ENCODE measurements at regions not wholly inside any gene's neighbourhood (a gene's known extent, or its start where the extent isn't known, plus 50 kb on each side); places are given as distances from the start of the nearest gene placed in this dataset.

DNA sequence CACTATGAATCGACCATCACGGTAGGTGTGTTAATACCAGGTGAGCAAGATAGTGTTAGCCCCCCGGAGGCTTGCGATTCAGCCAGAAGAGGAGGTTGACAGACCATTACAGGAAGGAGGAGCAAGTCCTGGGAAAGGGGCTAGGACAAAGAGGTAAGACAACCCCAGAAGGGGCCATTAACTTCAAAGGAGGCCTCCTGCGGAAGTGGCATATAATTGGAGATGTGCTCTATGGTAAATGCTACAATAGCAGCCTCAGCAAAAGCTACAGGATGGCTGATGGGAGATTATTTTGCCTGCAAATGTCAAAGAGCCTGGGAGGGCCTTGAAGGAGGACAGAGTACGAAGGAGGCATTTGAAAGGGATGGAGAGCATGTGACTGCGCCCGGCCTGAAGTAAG lies 108.6 kb upstream of the CITED2 start:
- peak; percentile 90 for DNase-seq
- H3K36me3 Mint-ChIP-seq (ENCODE audit: low read depth), result no peaks in the 10 kb centered on the region
- no peak for TF ChIP-seq CTCF (conservative IDR thresholded peaks at IDR 0.05)
- peaks cover 36% of the 10 kb centered on the region for H3K4me1 Mint-ChIP-seq
- WGBS, 2 experiments (ENCODE audit: insufficient coverage in 1 of 2, insufficient read length in 1 of 2), result 14 to 25% methylated on average over 8 of the region's 8 CpGs
- H3K27me3 Mint-ChIP-seq (ENCODE audit: insufficient read depth), result no peaks in the 10 kb centered on the region
- Histone ChIP-seq H3K27me3 (ENCODE audit: control insufficient read depth, insufficient read depth, low read length, poor library complexity, severe bottlenecking) (no peaks in the 10 kb centered on the region), H3K27ac (ENCODE audit: low read depth, low read length) (no peak overlapping the region), H3K36me3 (ENCODE audit: control insufficient read depth, insufficient read depth, low read length) (no peaks in the 10 kb centered on the region), H3K9ac (ENCODE audit: extremely low read depth, low read length, poor library complexity, severe bottlenecking) (no peak overlapping the region), H3K4me1 (ENCODE audit: control insufficient read depth, insufficient read depth, low read length) (peaks cover 15% of the 10 kb centered on the region), H3K4me3 (ENCODE audit: low read length) (no peak overlapping the region), H3K9me3 (ENCODE audit: control insufficient read depth, low read length) (no peaks in the 10 kb centered on the region)
- H3K9me3 Mint-ChIP-seq, result no peaks in the 10 kb centered on the region
- H3K4me3 Mint-ChIP-seq, result no peak overlapping the region
- no peak overlapping the region for H3K27ac Mint-ChIP-seq

DNA sequence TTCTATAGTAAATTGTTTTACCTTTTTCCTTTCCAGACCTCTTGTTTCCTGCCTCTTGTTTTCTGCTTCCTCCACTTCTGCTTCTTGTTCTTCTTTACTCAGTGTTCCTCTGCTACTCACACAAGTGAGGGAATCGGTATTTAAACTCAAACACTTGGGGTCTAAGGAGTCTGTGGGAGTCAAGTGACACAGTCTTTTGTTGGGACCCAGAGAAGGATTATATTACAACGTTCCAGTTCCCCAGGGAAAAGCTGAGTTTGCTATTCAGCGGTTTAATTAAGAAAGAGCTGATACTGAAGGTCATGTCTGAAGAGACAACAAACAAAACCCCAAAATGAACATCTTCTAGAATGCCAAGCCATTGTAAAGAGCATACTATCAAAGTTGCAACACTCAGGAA lies 107.8 kb upstream of the CITED2 start:
- Histone ChIP-seq H3K27ac (ENCODE audit: low read depth, low read length) (peak overlapping the region; percentile 69), H3K27me3 (ENCODE audit: control insufficient read depth, insufficient read depth, low read length, poor library complexity, severe bottlenecking) (no peaks in the 10 kb centered on the region), H3K4me3 (ENCODE audit: low read length) (no peak overlapping the region), H3K9me3 (ENCODE audit: control insufficient read depth, low read length) (no peaks in the 10 kb centered on the region), H3K4me1 (ENCODE audit: control insufficient read depth, insufficient read depth, low read length) (peaks cover 17% of the 10 kb centered on the region), H3K36me3 (ENCODE audit: control insufficient read depth, insufficient read depth, low read length) (no peaks in the 10 kb centered on the region), H3K9ac (ENCODE audit: extremely low read depth, low read length, poor library complexity, severe bottlenecking) (no peak overlapping the region)
- no peaks in the 10 kb centered on the region for H3K9me3 Mint-ChIP-seq
- DNase-seq, result no peak
- H3K4me3 Mint-ChIP-seq, result no peak overlapping the region
- no peaks in the 10 kb centered on the region for H3K27me3 Mint-ChIP-seq (ENCODE audit: insufficient read depth)
- peaks cover 44% of the 10 kb centered on the region for H3K4me1 Mint-ChIP-seq
- H3K27ac Mint-ChIP-seq, result no peak overlapping the region
- no peak for TF ChIP-seq CTCF (conservative IDR thresholded peaks at IDR 0.05)
- no peaks in the 10 kb centered on the region for H3K36me3 Mint-ChIP-seq (ENCODE audit: low read depth)
- 49 to 60% methylated on average over 1 to 3 of the region's 3 CpGs for WGBS, 2 experiments (ENCODE audit: insufficient coverage in 1 of 2, insufficient read length in 1 of 2)

- no peak overlapping the region for H3K27ac Mint-ChIP-seq
- WGBS, 2 experiments (ENCODE audit: insufficient coverage in 1 of 2, insufficient read length in 1 of 2), result 66 to 77% methylated on average over 7 to 10 of the region's 10 CpGs
- H3K4me1 Mint-ChIP-seq, result peaks cover 59% of the 10 kb centered on the region
Observed at GRCh38 chr6:139480356-139481165, 106.1 kb upstream of the CITED2 start.

More at GRCh38 chr6:139480356-139481165, 106.1 kb upstream of the CITED2 start:
- no peaks in the 10 kb centered on the region for H3K27me3 ChIP-seq (ENCODE audit: control insufficient read depth, insufficient read depth, low read length, poor library complexity, severe bottlenecking)
- TF ChIP-seq CTCF (conservative IDR thresholded peaks at IDR 0.05), result no peak
- no peaks in the 10 kb centered on the region for H3K9me3 ChIP-seq (ENCODE audit: control insufficient read depth, low read length)
- peaks cover 17% of the 10 kb centered on the region for H3K4me1 ChIP-seq (ENCODE audit: control insufficient read depth, insufficient read depth, low read length)
- no peaks in the 10 kb centered on the region for H3K27me3 Mint-ChIP-seq (ENCODE audit: insufficient read depth)
- H3K36me3 Mint-ChIP-seq (ENCODE audit: low read depth), result no peaks in the 10 kb centered on the region
- no peak overlapping the region for H3K4me3 Mint-ChIP-seq
- DNase-seq, result no peak
- no peak overlapping the region for H3K4me3 ChIP-seq (ENCODE audit: low read length)
- no peaks in the 10 kb centered on the region for H3K9me3 Mint-ChIP-seq
- peak overlapping the region; percentile 42 for H3K27ac ChIP-seq (ENCODE audit: low read depth, low read length)
- no peaks in the 10 kb centered on the region for H3K36me3 ChIP-seq (ENCODE audit: control insufficient read depth, insufficient read depth, low read length)
- H3K9ac ChIP-seq (ENCODE audit: extremely low read depth, low read length, poor library complexity, severe bottlenecking), result no peak overlapping the region

All from endodermal cell (in vitro differentiated cells).